ENCODE measurements at regions not wholly inside any gene's neighbourhood (a gene's known extent, or its start where the extent isn't known, plus 50 kb on each side); places are given as distances from the start of the nearest gene placed in this dataset.

GRCh38 chr12:83186419-83186818, 499.7 kb downstream of the TMTC2 start:
- no TSS peak for BruUV-seq (replicated peaks)
- H2BK20ac ChIP-seq (ENCODE audit: low read depth, low read length): no peak overlapping the region
- no peak overlapping the region for H2AFZ ChIP-seq (replicated peaks; ENCODE audit: low read length, poor library complexity)
- peaks cover 3% of the 10 kb centered on the region; the same call in 1 of the 2 replicates for H3K9me3 ChIP-seq (ENCODE audit: control insufficient read depth, insufficient read depth, low read length)
- H4K91ac ChIP-seq (ENCODE audit: insufficient read depth, low read depth, low read length): no peak overlapping the region
- intact Hi-C loops (cut with micrococcal nuclease) (no loop called here), in situ Hi-C loops (cut with MboI; ENCODE audit: low sequenced_read_pairs) (no loop called here), dilution Hi-C loops (cut with HindIII; ENCODE audit: low sequenced_read_pairs, unreplicated experiment) (no loop called here)
- no peak overlapping the region for H3K27ac ChIP-seq (ENCODE audit: insufficient read depth, low read length)
- H3K27me3 ChIP-seq (ENCODE audit: control insufficient read depth, insufficient read depth, low read length): no peaks in the 10 kb centered on the region
- no peaks in the 10 kb centered on the region for H3K4me1 ChIP-seq (ENCODE audit: control insufficient read depth, insufficient read depth, low read length)
- H2AK9ac ChIP-seq (replicated peaks; ENCODE audit: low read depth, low read length, poor library complexity): no peak overlapping the region
- no peak overlapping the region for H4K5ac ChIP-seq (ENCODE audit: low read depth, low read length)
- no peaks in the 10 kb centered on the region for H3K79me1 ChIP-seq (ENCODE audit: low read depth in 1 of 2, low read length in 2 of 2)
- no peaks in the 10 kb centered on the region for H3K36me3 ChIP-seq (ENCODE audit: control insufficient read depth, insufficient read depth, low read length)
- no peak overlapping the region for H3K4me3 ChIP-seq (ENCODE audit: insufficient read depth, low read depth, low read length)
- ATAC-seq (ENCODE audit: low read depth) (no peak), DNase-seq (no peak)
- no peaks in the 10 kb centered on the region for H3K9me1 ChIP-seq (ENCODE audit: insufficient read depth, low read length)
- no peak overlapping the region for H4K8ac ChIP-seq (ENCODE audit: low read depth in 2 of 2, low read length in 2 of 2)
- H2BK15ac ChIP-seq (ENCODE audit: low read depth, low read length): no peak overlapping the region
- H4K20me1 ChIP-seq (ENCODE audit: insufficient read depth, low read length): no peaks in the 10 kb centered on the region
- POLR2A ChIA-PET (ENCODE audit: unreplicated experiment): no interaction called here
- no peak overlapping the region for H2AK5ac ChIP-seq (ENCODE audit: low read depth, low read length)
- no CpG with 5 or more reads among the region's 1 CpG for WGBS, 2 experiments (ENCODE audit: extremely low coverage in 2 of 2, insufficient read length in 1 of 2)
- H3K9ac ChIP-seq (ENCODE audit: low read depth, low read length): no peak overlapping the region
- no peak overlapping the region for H3K23ac ChIP-seq (ENCODE audit: low read depth, low read length)
- no peak overlapping the region for H3K18ac ChIP-seq (ENCODE audit: low read depth, low read length)
- CTCF ChIA-PET: no interaction called here
- H3K56ac ChIP-seq (ENCODE audit: extremely low read depth, insufficient read depth, low read length): no peak overlapping the region
- no peak for TF ChIP-seq MXI1 (IDR thresholded peaks at IDR 0.05; ENCODE audit: borderline replicate concordance, low read depth, low read length)
- TF ChIP-seq POLR2A (IDR thresholded peaks at IDR 0.05; ENCODE audit: low read depth, low read length): no peak
- TF ChIP-seq MAZ (IDR thresholded peaks at IDR 0.05; ENCODE audit: borderline replicate concordance, low read depth, low read length): no peak
- TF ChIP-seq SMC3 (IDR thresholded peaks at IDR 0.05; ENCODE audit: low read depth, low read length): no peak
- no peak for TF ChIP-seq NFE2L2 (IDR thresholded peaks at IDR 0.05; ENCODE audit: low read depth, low read length)
- H3K4ac ChIP-seq (ENCODE audit: low read depth, low read length): no peak overlapping the region
- no peak overlapping the region for H3K4me2 ChIP-seq (ENCODE audit: low read depth, low read length)
- no peak overlapping the region for H2BK5ac ChIP-seq (ENCODE audit: low read depth, low read length, poor library complexity, severe bottlenecking)
- H3K14ac ChIP-seq (replicated peaks; ENCODE audit: low read depth, low read length): no peak overlapping the region
- H2BK120ac ChIP-seq (ENCODE audit: low read depth, low read length): no peak overlapping the region

All from IMR-90 (cell line).